Germinal center (tissue), 1 donor: ENCODE measurements at regions not wholly inside any gene's neighbourhood (a gene's known extent, or its start where the extent isn't known, plus 50 kb on each side); places are given as distances from the start of the nearest gene placed in this dataset.
"Not testable (repeated sequence)": the region's sequence is repeated elsewhere in the genome, so short reads cannot be mapped to it uniquely, and the experiment has no call there.

Source experiments
- DNase-seq: peaks from one replicate; pipeline ENCODE4 v3.0.0; 2012; ENCODE audit warnings: mixed read lengths, low spot score

DNA sequence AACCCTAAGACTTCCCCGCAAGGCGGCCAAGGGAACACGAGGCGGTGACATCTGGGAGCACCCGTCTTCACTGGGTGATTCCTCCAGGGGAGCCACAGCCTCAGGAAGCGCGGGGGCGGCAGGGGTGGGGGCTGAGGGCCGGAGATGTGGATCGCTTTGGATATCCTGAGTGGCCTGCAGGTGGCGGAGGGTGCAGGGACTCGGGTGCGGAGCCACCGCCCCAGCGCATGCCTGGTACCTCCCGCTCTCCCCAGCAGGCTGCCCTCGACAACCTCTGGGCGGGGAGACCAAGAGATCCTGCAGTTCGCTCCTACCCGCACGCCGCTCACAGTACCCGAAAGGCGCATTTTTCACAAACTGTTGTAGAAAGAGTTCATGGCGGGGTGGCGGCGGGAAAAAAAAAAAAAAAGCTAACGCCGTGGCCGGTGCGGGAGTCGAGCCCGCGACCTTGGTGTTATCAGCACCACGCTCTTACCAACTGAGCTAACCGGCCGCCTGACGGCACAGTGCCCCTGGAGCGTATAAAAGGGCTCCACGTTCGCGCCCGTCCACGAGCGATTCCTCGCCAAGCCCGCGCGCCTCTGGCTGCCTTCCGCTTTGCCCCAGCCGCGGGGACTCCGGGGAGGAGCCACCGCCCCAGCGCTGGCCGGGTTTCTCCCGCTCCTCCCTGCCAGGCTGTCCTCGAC is 124.7 kb upstream of the PRKX start:
- not testable (repeated sequence) for DNase-seq

DNA sequence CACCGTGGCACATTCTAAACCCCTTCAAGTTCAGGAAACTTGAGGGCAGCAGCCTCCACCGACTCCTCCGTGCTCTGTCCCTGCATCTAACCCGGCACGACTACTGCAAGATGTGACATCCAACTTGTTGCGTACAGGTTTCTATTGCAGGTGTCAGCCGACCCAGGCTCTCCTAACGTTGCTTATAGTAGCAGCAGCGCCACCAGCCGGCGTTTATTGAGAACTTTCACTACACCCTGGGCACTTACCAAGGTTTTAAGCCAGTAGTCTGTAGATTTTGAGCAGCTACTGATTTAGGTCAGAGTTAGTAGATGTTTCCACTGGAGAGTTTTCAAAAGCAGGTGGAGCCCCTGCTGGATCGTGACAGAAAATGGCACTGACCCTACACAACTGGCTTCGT is 123.8 kb upstream of the PRKX start:
- DNase-seq = not testable (repeated sequence)

DNA sequence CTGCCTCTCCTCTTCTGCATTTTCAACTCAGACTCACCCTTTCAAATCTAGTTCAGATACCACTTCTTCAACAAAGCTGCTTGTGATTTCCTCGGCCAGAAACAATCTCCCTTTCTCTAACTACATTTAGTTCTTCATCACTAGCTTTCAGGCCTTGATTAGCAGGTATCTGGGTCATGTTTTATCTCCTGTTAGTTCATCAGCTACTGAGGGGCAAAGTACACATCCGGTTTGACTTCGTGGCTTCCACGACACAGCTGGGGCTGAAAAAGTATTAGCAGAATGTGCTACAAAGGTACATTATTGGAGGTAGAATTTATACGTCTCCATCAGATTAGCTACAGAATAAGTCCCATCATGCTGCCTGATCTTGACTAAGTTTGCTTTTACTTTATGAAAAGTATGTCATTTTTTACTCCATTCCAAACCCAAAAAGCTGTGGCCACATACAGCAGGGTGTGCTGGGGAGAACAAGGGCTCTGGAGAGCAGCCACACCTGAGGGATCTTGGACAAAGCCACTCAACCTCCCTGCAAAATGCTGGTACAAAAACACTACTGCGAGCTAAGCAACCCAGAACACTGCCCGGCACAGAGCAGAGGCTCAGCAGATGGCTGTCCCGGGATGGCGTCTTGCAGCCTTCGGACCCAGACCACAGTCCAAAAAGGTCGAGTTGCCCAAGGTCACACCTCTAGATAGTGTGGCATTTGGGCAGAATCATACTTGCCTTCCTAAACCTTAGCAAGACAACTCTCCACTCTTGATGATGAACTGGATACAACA is 120.5 kb upstream of the PRKX start:
- DNase-seq = not testable (repeated sequence)

DNA sequence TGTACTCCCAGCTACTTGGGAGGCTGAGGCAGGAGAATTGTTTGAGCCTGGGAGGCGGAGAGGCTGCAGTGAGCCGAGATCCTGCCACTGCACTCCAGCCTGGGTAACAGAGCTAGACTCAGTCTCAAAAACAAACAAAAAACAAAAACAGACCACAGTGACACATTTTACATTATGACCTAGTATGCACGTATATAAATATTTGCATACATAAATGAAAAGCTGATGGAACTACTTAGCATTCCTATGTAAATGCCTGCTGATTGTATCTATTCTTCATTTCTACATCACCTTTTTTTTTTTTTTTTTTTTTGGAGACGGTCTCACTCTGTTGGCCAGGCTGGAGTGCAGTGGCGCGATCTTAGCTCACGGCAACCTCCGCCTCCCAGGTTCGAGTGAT is 116.6 kb upstream of the PRKX start:
- DNase-seq = not testable (repeated sequence)

DNA sequence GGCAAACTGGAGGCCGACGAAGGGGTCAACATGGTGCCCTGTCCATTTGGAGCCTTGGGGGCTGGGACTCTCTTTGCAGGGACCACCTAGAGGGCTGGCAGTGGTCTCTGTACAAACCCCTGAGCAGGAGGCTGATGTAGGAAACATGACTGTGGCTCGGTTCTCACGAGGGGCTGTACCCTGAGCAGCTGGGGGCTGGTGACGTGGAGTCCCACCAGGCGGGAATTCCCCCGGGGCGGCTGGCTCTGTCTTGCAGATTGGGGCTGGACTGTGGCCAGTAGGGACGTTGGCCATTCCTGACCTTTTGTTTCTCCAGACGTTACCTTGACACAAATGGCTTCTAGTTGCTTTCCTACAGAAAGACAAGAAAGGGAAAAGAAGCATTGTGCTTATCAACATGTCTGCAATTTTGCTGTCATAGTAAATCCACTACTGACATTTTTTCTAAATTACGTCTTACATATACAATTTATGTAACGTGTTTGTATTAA is 115.6 kb upstream of the PRKX start:
- not testable (repeated sequence) for DNase-seq

DNA sequence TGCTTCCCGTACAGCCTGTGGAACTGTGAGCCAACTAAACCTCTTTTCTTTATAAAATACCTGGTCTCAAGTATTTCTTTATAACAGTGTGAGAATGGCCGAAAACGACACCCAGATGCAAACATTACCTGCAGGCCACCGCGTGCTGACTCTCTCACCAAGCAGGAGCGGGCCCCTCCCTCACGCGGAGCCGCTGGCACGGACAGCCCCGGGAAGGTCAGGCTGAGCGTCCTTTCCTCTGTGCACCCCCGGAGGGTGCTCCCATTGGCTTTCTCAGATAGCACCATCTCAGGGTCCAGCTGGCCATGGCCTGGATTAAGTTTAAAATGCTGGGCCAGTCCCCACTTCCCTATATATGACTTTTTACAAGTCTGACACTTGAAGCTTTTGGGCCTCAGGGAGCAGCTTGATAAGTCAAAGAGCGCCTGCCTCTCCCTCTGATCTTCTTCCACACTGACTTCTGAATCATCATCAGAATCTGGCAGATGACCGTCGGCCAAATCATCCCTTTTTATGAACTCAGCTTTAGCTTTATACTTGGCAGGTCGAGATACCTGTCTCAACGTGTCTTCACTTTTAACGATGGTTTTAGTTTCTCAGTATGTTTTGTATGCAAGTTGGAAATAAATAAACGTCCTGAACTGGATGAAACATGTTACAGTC is 115.1 kb upstream of the PRKX start:
- DNase-seq = not testable (repeated sequence)

DNA sequence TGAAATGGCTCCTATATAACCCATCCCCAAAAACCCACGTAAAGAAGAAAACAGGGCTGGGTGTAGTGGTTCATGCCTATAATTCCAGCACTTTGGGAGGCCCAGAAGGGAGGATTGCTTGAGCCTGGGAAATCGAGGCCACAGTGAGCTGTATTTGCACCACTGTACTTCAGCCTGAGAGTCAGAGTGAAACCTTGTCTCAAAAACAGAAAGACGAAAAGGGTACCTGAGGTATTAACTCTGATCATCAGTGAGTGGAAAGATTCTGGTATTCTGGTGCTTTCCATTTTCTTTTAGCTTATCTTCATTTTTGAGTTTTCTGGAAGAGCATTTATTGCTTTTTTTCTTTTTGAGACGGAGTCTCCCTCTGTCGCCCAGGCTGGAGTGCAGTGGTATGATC is 110.6 kb upstream of the PRKX start:
- DNase-seq = not testable (repeated sequence)

DNA sequence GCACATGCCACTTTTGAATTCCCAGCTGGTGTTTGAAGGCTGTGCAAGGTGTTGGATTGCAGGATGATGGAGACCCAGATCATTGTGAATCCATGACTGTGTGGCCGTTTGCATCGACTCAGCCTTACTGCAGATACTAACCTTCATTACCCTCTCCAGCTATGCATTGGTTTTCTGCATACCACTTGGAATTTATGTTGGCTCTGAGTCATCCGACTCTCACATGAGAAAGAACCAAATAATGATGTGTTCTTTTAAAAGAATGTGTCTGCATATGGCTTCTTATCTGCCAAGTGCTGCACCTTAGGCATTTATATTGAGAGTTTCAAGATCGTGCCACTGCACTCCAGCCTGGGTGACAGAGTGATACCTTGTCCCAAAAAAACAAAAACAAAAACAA is 106.7 kb upstream of the PRKX start:
- no peak for DNase-seq

DNA sequence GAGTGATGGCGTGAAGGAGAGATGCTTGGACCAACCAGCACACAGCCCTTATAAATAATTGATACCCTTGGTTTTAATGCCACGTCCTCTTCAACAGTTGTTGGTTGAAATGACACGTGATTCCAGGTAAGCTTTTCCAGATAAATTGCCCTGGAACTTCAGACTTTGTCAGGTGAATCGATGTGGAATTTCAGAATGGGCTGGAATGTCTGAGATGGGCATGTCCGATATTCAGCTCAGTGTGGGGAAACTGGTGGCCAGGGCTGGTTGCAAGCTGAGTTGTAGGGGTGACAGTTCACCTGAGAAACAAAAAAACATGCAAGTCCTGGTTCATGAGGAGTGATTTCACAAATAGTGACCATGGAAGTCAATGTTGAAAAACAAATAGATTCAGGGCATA is 104.0 kb upstream of the PRKX start:
- DNase-seq = not testable (repeated sequence)

DNA sequence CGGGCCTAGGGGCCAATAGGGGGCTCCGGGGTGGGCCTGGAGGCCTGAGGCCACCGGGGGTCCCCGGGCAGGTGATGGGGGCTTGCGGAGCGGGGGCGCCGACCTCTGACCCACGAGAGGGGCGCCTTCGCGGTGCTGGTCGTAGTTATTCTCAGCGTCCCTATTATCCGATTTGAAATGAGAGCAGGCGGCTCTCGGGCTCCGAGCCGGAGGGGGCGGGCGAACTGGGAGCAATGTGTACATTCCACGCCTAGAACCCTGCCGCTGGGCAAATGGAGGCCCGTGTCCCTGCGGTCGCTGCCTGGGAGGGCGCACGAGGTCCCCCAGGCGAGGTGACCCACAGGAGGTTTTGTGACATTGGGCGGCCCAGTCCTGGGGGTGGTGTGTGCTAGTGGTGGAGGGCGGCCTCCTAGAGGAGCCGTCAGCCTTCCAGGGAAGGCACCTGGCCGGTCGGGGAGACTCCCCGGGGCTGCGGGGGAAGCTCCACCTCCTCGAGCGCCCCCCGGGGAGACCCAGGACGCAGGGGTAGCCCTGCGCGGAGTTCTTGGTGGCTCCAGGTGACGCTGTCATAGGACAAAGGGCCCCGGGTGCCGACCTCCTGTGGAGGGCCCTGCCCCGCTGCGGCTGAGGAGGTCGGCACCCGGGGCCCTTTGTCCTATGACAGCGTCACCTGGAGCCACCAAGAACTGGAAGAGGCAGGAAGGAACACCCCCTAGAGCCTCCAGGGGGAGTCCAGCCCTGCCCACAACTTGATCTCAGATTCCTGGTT is 102.6 kb upstream of the PRKX start:
- DNase-seq = peak; percentile 8

DNA sequence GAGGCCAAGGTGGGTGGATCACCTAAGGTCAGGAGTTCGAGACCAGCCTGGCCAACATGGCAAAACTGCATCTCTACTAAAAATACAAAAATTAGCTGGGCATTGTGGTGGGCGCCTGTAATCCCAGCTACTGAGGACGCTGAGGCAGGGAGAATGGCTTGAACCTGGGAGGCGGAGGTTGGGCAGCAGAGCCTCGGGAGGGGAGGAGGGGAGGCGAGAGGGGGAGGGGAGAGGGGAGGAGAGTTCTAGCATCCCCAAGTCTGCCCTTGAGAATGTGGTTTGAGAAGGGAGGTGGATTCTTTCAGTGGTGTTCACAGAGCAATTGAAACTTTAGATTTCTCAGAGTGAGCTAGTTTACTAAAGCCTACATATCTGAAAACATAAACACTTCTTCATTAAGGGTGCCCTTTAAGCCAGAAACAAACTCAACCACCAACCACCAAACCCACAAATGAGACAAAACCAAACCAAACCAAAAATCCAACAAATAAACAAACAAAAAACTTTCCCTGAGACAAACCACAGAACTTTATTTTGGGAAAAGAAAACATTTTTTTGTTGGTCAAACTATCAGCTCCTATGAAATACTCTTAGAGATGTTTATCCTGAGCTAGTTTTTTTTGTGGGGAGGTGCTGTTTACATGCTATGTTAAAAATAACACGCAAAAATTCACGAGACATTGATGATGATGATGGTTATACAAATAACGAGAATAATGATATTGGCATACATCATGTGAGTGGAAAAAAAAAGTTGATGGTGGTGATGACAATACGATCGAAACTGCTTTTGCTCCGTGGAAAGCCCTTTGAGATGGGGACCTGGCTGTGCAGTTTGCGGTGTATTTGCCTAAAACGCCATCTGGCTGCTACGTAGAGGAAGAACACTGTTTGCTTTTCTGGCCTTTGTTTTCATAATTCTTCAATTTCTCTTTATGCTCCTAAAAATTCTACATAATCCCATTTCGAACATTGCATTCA is 98.2 kb upstream of the PRKX start:
- peak; percentile 39 for DNase-seq

DNA sequence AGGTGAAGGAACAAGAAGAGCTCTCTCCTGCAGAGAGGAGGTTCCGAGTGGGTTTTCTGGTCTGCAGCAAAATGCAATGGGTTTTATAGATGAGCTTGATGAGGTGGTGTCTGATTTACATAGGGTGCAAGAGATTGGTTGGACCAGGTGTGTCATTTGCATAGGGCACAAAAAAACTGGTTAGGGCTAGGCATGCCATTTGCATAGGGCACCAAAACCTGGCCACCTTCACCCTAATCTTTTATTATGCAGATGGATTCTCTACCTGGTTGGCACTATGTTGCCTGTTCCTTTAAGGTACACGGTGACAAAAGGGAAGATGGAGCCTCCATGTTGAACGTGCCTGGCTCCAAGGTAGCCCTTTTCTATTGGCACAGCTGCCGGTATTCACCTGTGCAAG is 94.5 kb upstream of the PRKX start:
- no peak for DNase-seq

DNA sequence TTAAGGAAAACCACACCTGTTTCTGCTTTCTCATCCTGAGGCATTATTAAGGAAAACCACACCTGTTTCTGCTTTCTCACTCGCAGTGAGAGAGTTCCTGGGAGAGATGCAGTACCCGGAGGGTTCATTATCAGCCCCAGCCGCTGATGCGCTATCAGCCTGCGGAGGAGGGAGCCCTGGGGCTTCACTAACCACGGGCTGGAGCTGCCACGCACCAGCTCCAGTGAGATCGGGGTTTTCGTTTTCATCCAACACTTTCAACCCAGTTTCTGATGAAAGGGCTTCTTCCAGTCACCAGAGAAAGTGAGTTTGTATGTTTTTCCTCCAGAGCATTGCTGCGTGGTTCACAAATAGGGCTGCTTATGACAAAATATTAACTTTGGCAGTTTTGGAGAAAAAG is 93.2 kb upstream of the PRKX start:
- DNase-seq = no peak

DNA sequence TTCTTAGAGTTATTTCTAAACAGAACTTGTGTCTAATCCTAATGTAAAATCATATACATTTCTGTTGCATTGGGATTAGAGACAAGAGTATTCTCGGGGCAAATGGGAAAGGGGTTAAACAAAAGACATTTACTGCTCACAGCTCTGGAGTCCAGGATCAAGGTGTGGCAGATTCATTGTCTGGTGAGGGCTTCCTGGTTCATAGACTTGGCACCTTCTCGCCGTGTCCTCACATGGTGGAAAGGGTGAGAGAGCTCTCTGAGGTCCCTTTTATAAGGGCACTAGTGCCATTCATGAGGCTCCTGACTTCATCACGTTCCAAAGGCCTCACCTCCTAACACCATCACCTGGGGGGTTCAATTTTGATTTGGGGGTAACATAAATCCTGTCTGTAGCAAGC is 90.3 kb upstream of the PRKX start:
- DNase-seq = no peak

DNA sequence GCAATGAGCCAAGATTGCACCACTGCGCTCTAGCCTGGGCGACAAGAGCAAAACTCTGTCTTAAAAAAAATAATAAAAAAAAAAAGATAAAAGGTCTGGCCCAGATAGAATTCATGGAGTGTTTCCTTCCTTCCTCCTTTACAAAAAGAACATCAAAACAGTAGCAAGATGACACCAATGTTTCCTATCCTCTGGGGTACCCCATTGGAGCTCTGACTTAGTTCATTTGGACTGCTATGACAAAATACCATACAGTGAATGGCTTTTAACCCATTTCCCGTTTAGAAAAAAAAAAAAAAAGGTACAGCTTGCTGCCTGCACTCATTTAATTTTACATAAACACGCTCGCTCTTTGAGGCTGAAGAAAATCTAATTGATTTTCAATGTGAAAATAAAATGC is 89.9 kb upstream of the PRKX start:
- no peak for DNase-seq

DNA sequence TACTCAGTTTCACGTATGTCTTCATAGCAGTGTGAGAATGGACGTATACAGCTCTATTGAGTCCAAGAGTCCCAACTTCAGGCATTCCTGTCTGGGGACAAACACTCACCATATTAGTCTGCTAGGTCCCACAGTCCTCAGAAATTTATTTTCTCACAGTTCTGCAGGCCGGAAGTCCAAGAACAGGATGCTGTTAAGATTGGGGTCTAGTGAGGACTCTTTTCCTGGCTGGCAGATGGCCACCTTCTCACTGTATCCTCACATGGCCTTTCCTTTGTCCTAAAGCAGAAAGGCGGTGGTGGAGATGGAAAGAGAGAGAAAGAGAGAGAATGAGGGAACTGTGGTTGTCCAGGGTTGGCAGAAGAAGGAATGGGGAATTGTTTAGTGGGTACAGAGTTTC is 82.0 kb upstream of the PRKX start:
- DNase-seq = not testable (repeated sequence)

DNA sequence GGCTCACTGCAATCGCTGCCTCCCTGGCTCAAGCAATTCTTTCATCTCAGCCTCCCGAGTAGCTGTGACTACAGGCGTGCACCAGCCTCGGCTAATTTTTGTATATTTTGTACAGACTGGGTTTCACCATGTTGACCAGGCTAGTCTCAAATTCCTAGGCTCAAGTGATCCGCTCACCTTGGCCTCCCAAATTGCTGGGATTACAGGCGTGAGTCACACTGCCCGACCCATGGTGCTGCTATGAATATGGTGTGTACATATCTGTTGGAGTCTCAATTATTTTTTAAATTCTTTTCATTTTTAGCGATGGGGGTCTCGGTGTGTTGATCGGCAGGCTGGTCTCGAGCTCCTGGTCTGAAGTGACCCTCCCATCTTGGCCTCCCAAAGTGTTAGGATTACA is 78.0 kb upstream of the PRKX start:
- DNase-seq = no peak

DNA sequence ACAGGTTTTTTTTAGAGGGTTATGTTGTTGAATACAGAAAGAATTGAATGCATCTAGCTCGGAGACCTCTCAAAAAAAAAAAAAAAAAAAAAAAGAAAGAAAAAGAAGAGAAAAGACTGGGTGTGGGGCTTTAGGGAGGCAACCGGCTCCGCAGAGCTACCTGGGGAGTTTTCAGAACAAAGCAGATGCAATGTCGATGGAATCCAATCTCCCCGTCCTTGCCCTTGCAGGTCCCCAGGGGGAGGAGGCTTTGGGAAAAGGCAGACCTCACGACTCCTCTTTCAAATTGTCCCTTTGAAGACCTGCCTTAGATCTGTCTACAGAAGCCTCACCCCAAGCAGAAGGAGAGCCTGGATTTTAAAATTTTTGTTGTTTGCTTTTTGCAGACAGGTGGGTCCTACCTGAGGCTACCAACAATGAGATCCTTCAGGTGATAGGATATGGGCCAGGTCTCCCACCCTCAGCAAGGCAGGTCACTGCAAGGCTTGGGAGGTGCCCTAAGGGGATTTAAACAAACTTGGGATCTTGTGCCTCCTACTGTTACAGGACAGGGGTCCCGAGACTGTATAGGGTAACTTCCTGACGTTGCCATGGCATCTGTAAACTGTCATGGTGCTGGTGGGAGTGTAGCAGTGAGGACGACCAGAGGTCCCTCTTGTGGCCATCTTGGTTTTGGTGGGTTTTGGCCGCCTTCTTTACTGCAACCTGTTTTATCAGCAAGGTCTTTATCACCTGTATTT is 75.2 kb upstream of the PRKX start:
- DNase-seq = no peak

DNA sequence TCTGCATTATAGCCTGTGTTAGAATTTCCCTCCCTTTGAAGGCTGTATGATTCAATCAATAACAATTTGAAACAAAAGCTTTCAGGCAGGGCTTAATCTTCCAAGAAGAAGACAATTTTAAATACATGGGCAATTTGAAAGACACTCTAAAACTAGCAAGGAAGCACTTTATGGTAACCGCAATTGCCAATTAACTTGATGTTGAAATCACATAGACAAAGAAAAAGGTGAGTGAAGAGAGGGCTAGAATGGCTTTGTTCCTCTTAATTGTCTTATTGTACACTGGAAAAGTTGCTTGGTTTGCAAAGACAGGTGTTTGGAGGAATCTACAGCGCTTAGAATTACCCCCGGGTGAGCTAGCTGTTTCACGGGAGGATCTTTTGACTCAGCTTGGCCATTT is 74.4 kb upstream of the PRKX start:
- DNase-seq = no peak

DNA sequence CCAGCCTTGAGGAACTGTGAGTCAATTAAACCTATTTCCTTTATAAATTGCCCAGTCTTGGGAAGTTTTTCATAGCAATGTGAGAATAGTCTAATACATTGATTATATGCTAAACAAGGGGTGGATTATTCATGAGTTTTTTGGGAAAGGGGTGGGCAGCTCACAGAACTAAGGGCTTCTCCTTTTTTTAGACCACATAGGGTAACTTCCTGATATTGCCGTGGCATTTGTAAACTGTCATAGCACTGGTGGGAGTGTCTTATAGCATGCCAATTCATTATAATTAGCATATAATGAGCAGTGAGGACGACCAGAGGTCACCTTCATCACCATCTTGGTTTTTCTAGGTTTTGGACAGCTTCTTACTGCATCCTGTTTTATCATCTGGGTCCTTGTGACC is 72.4 kb upstream of the PRKX start:
- not testable (repeated sequence) for DNase-seq
